ENCODE measurements at regions not wholly inside any gene's neighbourhood (a gene's known extent, or its start where the extent isn't known, plus 50 kb on each side); places are given as distances from the start of the nearest gene placed in this dataset.
"Not testable (repeated sequence)": the region's sequence is repeated elsewhere in the genome, so short reads cannot be mapped to it uniquely, and the experiment has no call there.

DNA sequence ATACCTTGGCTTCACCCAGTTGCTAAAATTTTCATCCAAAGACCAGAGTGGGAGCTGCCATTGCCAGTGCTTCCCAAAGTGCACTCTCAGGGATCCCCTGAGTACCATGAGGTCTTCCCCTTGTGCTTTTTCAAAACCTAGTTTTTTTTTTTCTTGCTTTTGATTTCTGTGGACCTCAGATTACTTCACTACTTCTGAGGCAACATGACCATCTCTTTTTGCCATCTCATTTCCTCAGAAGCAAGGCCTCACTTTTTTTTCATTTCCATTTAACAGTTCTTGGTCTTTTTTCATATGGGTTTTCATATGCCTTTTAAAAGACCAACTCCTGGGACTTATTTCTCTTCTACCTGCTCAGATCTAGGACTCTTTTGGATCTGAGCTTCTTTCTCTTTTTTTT lies 64.1 kb upstream of the MMS22L start:
- no peak for DNase-seq (ENCODE audit: low read depth in 1 of 2, low spot score in 1 of 2)
- Histone ChIP-seq H3K4me3 (replicated peaks; ENCODE audit: insufficient read depth, low read length) (no peak overlapping the region), H3K27me3 (ENCODE audit: insufficient read depth, poor library complexity, severe bottlenecking) (no peaks in the 10 kb centered on the region), H3K27ac (replicated peaks) (no peak overlapping the region)
- TF ChIP-seq, protein P1, sequence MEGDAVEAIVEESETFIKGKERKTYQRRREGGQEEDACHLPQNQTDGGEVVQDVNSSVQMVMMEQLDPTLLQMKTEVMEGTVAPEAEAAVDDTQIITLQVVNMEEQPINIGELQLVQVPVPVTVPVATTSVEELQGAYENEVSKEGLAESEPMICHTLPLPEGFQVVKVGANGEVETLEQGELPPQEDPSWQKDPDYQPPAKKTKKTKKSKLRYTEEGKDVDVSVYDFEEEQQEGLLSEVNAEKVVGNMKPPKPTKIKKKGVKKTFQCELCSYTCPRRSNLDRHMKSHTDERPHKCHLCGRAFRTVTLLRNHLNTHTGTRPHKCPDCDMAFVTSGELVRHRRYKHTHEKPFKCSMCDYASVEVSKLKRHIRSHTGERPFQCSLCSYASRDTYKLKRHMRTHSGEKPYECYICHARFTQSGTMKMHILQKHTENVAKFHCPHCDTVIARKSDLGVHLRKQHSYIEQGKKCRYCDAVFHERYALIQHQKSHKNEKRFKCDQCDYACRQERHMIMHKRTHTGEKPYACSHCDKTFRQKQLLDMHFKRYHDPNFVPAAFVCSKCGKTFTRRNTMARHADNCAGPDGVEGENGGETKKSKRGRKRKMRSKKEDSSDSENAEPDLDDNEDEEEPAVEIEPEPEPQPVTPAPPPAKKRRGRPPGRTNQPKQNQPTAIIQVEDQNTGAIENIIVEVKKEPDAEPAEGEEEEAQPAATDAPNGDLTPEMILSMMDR (IDR thresholded peaks at IDR 0.05; ENCODE audit: insufficient read depth, low read length) = no peak
- TF ChIP-seq SPI1 (IDR thresholded peaks at IDR 0.05; ENCODE audit: borderline replicate concordance, low read depth) (no peak), GABPA (IDR thresholded peaks at IDR 0.05; ENCODE audit: low read depth) (no peak), POLR2AphosphoS5 (IDR thresholded peaks at IDR 0.05; ENCODE audit: low read depth) (no peak)
- TF ChIP-seq, protein P2, sequence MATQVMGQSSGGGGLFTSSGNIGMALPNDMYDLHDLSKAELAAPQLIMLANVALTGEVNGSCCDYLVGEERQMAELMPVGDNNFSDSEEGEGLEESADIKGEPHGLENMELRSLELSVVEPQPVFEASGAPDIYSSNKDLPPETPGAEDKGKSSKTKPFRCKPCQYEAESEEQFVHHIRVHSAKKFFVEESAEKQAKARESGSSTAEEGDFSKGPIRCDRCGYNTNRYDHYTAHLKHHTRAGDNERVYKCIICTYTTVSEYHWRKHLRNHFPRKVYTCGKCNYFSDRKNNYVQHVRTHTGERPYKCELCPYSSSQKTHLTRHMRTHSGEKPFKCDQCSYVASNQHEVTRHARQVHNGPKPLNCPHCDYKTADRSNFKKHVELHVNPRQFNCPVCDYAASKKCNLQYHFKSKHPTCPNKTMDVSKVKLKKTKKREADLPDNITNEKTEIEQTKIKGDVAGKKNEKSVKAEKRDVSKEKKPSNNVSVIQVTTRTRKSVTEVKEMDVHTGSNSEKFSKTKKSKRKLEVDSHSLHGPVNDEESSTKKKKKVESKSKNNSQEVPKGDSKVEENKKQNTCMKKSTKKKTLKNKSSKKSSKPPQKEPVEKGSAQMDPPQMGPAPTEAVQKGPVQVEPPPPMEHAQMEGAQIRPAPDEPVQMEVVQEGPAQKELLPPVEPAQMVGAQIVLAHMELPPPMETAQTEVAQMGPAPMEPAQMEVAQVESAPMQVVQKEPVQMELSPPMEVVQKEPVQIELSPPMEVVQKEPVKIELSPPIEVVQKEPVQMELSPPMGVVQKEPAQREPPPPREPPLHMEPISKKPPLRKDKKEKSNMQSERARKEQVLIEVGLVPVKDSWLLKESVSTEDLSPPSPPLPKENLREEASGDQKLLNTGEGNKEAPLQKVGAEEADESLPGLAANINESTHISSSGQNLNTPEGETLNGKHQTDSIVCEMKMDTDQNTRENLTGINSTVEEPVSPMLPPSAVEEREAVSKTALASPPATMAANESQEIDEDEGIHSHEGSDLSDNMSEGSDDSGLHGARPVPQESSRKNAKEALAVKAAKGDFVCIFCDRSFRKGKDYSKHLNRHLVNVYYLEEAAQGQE (IDR thresholded peaks at IDR 0.05; ENCODE audit: insufficient replicate concordance, low read depth) = no peak

DNA sequence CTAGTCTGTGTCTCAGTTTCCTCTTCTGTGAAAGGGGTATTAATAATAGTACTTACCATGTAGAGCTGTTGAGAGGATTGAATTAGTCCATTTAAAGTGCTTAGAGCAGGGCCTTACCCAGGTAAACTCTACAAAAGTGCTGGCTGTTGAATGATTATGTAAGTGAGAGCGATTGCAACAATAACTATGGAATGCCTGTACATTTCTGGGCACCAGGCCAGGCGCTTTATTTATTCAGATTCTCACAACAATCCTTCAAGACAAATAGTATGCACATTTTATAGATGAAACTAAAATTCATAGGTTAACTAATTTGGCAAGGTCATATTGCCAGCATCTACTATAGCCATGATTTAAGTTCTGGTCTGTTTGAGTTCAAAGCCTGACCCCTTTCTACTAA lies 78.3 kb upstream of the MMS22L start:
- no peak overlapping the region for H3K27ac ChIP-seq (replicated peaks)
- no peak for DNase-seq (ENCODE audit: low read depth in 1 of 2, low spot score in 1 of 2)
- TF ChIP-seq GABPA (IDR thresholded peaks at IDR 0.05; ENCODE audit: low read depth) = no peak
- H3K4me3 ChIP-seq (replicated peaks; ENCODE audit: insufficient read depth, low read length) = no peak overlapping the region
- H3K27me3 ChIP-seq (ENCODE audit: insufficient read depth, poor library complexity, severe bottlenecking) = no peaks in the 10 kb centered on the region

DNA sequence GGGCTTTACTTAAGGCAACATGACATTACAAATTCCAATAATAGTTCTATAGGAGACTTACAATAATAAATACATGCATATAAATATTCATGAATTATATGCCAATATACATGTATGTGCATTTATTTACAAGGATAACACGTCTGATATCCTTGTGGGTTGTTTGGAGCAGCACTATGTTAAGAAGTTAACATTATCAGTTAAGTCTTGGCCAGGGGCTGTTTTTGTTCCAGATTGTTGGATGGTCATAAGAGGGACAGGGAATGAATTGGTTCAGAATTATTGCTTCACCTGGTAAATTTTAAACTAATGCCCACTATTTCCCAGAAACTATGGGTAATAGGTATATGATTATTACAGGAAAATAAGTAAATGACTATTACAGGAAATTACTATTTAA lies 81.3 kb upstream of the MMS22L start:
- Histone ChIP-seq H3K4me3 (replicated peaks; ENCODE audit: insufficient read depth, low read length) (no peak overlapping the region), H3K27ac (replicated peaks) (no peak overlapping the region), H3K27me3 (ENCODE audit: insufficient read depth, poor library complexity, severe bottlenecking) (no peaks in the 10 kb centered on the region)
- TF ChIP-seq POLR2AphosphoS5 (IDR thresholded peaks at IDR 0.05; ENCODE audit: low read depth) (no peak), SPI1 (IDR thresholded peaks at IDR 0.05; ENCODE audit: borderline replicate concordance, low read depth) (no peak)
- TF ChIP-seq, protein P2 (IDR thresholded peaks at IDR 0.05; ENCODE audit: insufficient replicate concordance, low read depth) = no peak
- TF ChIP-seq, protein P1 (IDR thresholded peaks at IDR 0.05; ENCODE audit: insufficient read depth, low read length) = no peak
- no peak for DNase-seq (ENCODE audit: low read depth in 1 of 2, low spot score in 1 of 2)

DNA sequence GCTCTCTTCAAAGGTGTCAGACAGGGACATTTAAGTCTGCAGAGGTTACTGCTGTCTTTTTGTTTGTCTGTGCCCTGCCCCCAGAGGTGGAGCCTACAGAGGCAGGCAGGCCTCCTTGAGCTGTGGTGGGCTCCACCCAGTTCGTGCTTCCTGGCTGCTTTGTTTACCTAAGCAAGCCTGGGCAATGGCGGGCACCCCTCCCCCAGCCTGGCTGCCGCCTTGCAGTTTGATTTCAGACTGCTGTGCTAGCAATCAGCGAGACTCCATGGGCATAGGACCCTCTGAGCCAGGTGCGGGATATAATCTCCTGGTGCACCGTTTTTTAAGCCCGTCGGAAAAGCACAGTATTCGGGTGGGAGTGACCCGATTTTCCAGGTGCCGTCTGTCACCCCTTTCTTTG lies 99.1 kb upstream of the MMS22L start:
- H3K27me3 ChIP-seq (ENCODE audit: insufficient read depth, poor library complexity, severe bottlenecking); DNase-seq (ENCODE audit: low read depth in 1 of 2, low spot score in 1 of 2); H3K27ac ChIP-seq (replicated peaks); H3K4me3 ChIP-seq (replicated peaks; ENCODE audit: insufficient read depth, low read length): not testable (repeated sequence)

DNA sequence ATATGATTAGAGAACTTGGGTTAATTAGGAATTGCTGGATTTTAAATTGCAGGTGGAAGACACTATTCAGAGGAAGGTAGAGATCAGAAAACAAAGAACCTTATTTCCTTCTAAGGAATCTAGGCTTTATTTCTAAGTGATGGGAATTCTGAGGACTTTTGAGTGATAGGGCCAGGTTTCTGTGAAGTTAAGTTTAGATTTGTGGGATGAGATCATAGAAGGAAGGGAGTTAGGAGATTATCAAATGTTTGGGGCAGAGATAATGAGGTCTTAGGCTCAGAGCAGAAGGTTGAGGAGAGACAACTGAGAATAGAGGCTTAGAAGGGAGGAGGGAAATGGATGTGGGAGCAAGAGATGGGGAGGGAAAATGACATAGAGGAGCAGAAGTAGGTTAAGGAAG lies 109.7 kb upstream of the MMS22L start:
- H3K4me3 ChIP-seq (replicated peaks; ENCODE audit: insufficient read depth, low read length) = no peak overlapping the region
- H3K27ac ChIP-seq (replicated peaks) = no peak overlapping the region
- H3K27me3 ChIP-seq (ENCODE audit: insufficient read depth, poor library complexity, severe bottlenecking) = no peaks in the 10 kb centered on the region
- DNase-seq (ENCODE audit: low read depth in 1 of 2, low spot score in 1 of 2) = no peak
- TF ChIP-seq GABPA (IDR thresholded peaks at IDR 0.05; ENCODE audit: low read depth) (no peak), POLR2AphosphoS5 (IDR thresholded peaks at IDR 0.05; ENCODE audit: low read depth) (no peak), SPI1 (IDR thresholded peaks at IDR 0.05; ENCODE audit: borderline replicate concordance, low read depth) (no peak)
- TF ChIP-seq, protein P2 (IDR thresholded peaks at IDR 0.05; ENCODE audit: insufficient replicate concordance, low read depth) = no peak
- TF ChIP-seq, protein P1 (IDR thresholded peaks at IDR 0.05; ENCODE audit: insufficient read depth, low read length) = no peak

All from HL-60 (cell line).